Lower lobe of right lung (tissue), 2 donors: ENCODE measurements at regions not wholly inside any gene's neighbourhood (a gene's known extent, or its start where the extent isn't known, plus 50 kb on each side); places are given as distances from the start of the nearest gene placed in this dataset.

Source experiments
- ATAC-seq, 2 donors: fragments of 200-7000 bp; cut with Tn5 transposase; one replicate each; pipeline ENCODE4 v1.9.1; 2020 to 2022; ENCODE audit warnings: mild to moderate bottlenecking in 2 of 2, moderate library complexity in 2 of 2
- DNase-seq: peaks from one replicate; pipeline ENCODE4 v3.0.0-alpha.2; 2020
- H3K27ac ChIP-seq: fragments of 200-600 bp; one replicate; pipeline ENCODE4 v1.8.0; 2022
- H3K27me3 ChIP-seq: fragments of 200-600 bp; one replicate; pipeline ENCODE4 v1.8.0; 2022; ENCODE audit warnings: low read depth
- H3K36me3 ChIP-seq: fragments of 200-600 bp; one replicate; pipeline ENCODE4 v1.8.0; 2022; ENCODE audit warnings: mild to moderate bottlenecking
- H3K4me1 ChIP-seq: fragments of 200-600 bp; one replicate; pipeline ENCODE4 v1.8.0; 2022
- H3K4me3 ChIP-seq: fragments of 200-600 bp; one replicate; pipeline ENCODE4 v1.8.0; 2022; ENCODE audit warnings: mild to moderate bottlenecking
- H3K9me3 ChIP-seq: fragments of 200-600 bp; one replicate; pipeline ENCODE4 v1.8.0; 2022
- intact Hi-C: fragments of 100-400 bp; cut with DNase I; formaldehyde crosslinking; loops from one replicate; pipeline ENCODE4 v1.11.0; 2022
- TF ChIP-seq, protein P1 (sequence below): fragments of 200-600 bp; IDR thresholded peaks from one replicate; pipeline ENCODE4 v1.8.0; 2022; ENCODE audit warnings: antibody characterized with exemption, mild to moderate bottlenecking
- donor health status: DM: no; HTN: yes; CAD: no; lungs with severe emphysema.

DNA sequence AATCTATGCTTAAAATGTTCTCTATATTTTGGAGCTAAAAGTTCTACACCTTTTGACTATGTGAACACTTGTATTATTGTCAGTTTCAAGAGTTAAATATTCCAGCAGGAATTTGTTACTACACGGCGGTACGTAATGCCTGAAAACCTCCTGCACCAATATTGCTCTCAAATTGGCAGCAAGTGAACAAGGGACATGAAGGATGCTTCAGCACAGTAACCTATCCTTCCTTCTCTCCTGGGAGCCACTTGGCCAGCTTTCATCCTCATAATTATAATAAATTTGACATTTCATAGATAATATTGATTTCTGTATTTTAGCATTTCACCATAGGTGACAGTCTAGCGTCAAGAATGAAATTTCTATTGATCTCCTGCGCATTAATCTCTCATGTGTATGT, 197.6 kb downstream of the NR4A2 start:
- TF ChIP-seq, protein P1, sequence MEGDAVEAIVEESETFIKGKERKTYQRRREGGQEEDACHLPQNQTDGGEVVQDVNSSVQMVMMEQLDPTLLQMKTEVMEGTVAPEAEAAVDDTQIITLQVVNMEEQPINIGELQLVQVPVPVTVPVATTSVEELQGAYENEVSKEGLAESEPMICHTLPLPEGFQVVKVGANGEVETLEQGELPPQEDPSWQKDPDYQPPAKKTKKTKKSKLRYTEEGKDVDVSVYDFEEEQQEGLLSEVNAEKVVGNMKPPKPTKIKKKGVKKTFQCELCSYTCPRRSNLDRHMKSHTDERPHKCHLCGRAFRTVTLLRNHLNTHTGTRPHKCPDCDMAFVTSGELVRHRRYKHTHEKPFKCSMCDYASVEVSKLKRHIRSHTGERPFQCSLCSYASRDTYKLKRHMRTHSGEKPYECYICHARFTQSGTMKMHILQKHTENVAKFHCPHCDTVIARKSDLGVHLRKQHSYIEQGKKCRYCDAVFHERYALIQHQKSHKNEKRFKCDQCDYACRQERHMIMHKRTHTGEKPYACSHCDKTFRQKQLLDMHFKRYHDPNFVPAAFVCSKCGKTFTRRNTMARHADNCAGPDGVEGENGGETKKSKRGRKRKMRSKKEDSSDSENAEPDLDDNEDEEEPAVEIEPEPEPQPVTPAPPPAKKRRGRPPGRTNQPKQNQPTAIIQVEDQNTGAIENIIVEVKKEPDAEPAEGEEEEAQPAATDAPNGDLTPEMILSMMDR = no peak
- H3K4me3 ChIP-seq = no peak overlapping the region
- H3K27ac ChIP-seq = no peak overlapping the region
- no peak for ATAC-seq
- H3K4me1 ChIP-seq = no peaks in the 10 kb centered on the region
- H3K36me3 ChIP-seq = no peaks in the 10 kb centered on the region
- no peaks in the 10 kb centered on the region for H3K9me3 ChIP-seq
- no peak for DNase-seq
- intact Hi-C loops = no loop called here
- H3K27me3 ChIP-seq = no peaks in the 10 kb centered on the region

DNA sequence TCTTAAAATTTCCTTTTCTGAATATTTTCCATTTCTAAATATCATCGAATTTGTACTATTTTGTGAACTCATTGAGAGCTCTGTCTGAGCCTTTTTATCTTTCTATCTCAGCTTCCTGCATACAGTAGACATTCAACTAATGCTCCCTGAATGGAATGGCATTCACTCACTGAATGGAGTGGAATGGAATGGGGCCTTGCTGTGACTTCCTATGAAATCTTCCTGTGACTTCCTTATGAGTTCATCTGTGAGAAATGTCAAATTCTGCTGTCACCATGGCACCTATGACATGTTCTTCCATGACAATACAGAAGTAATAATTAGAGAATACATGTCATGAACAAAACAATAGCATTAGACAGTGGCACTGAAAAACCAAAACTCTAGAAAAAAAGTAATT, 199.6 kb downstream of the NR4A2 start:
- Histone ChIP-seq H3K36me3 (no peaks in the 10 kb centered on the region), H3K27ac (no peak overlapping the region)
- TF ChIP-seq, protein P1 = no peak

DNA sequence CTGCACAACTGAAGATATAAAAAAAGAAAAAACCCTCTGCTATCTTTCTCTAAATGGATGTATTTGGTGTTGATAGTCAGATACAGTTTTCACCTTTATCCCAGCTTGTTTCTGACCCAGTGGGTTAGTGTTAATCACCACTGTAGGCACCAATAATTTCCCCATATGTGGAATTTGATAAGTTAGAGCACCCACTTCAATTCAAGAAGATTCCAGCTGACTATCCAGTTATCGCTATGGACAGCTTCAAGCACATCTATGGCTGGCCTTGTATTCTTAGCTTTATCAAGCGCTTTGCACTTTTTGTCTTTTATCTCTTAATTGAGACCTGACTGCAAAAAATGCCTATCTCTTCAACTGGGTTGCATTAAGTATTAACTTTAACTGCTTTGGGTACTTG, 200.4 kb downstream of the NR4A2 start:
- Histone ChIP-seq H3K4me3 (no peak overlapping the region), H3K4me1 (no peaks in the 10 kb centered on the region), H3K36me3 (no peaks in the 10 kb centered on the region), H3K27me3 (no peaks in the 10 kb centered on the region), H3K9me3 (no peaks in the 10 kb centered on the region), H3K27ac (no peak overlapping the region)
- ATAC-seq = no peak
- no peak for DNase-seq
- intact Hi-C loops = no loop called here
- TF ChIP-seq, protein P1 = no peak

More for the DNA sequence above, 199.6 kb downstream of the NR4A2 start:
- H3K4me1 ChIP-seq = no peaks in the 10 kb centered on the region
- H3K4me3 ChIP-seq = no peak overlapping the region
- ATAC-seq (no peak), DNase-seq (no peak)
- no peaks in the 10 kb centered on the region for H3K9me3 ChIP-seq
- intact Hi-C loops = no loop called here
- no peaks in the 10 kb centered on the region for H3K27me3 ChIP-seq

- Histone ChIP-seq H3K36me3 (no peaks in the 10 kb centered on the region), H3K4me1 (no peaks in the 10 kb centered on the region), H3K4me3 (no peak overlapping the region), H3K27ac (no peak overlapping the region), H3K27me3 (no peaks in the 10 kb centered on the region), H3K9me3 (no peaks in the 10 kb centered on the region)
- TF ChIP-seq, protein P1 = no peak
- intact Hi-C loops = no loop called here
- ATAC-seq = no peak
- no peak for DNase-seq
Measured at GRCh38 chr2:156129227-156129626, 203.3 kb downstream of the NR4A2 start.

DNA sequence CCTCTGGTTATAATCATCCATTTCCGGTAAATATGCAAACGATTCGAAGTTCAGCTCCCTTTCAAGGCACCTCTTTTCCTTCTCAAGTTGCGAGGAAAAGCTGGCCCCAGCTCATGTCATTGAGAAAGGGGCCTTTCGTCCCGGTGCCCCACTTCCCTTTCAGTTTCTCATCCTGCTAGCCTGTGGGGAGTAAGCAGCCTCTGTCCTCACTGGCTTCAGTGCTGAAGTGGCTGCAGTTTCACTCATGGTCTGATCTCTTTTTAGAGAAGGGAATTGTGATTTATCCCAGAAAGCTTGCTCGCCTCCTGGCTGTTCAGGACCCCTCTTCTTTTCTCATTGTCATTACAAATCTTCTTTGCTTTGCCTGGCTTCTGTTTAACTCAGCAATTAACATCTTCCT, 207.5 kb downstream of the NR4A2 start:
- DNase-seq (no peak), ATAC-seq (no peak)
- H3K27me3 ChIP-seq = no peaks in the 10 kb centered on the region
- intact Hi-C loops = no loop called here
- H3K4me1 ChIP-seq = no peaks in the 10 kb centered on the region
- H3K36me3 ChIP-seq = no peaks in the 10 kb centered on the region
- no peak overlapping the region for H3K4me3 ChIP-seq
- no peak overlapping the region for H3K27ac ChIP-seq
- no peaks in the 10 kb centered on the region for H3K9me3 ChIP-seq
- TF ChIP-seq, protein P1 = no peak

GRCh38 chr2:156124458-156124857, 208.1 kb downstream of the NR4A2 start:
- H3K4me3 ChIP-seq = no peak overlapping the region
- intact Hi-C loops = no loop called here
- ATAC-seq (no peak), DNase-seq (no peak)
- no peak overlapping the region for H3K27ac ChIP-seq
- no peaks in the 10 kb centered on the region for H3K27me3 ChIP-seq
- H3K36me3 ChIP-seq = no peaks in the 10 kb centered on the region
- H3K4me1 ChIP-seq = no peaks in the 10 kb centered on the region
- H3K9me3 ChIP-seq = no peaks in the 10 kb centered on the region
- TF ChIP-seq, protein P1 = no peak
